Body of pancreas (tissue), 4 donors: ENCODE measurements at regions not wholly inside any gene's neighbourhood (a gene's known extent, or its start where the extent isn't known, plus 50 kb on each side); places are given as distances from the start of the nearest gene placed in this dataset.

Source experiments
- ATAC-seq: fragments of 150-250 bp; one replicate; pipeline ENCODE4 v1.9.1; 2016
- DNase-seq, 4 donors: peaks; one replicate each; pipeline ENCODE4 v3.0.0-alpha.2; 2019
- H3K27ac ChIP-seq, 4 donors: fragments of 200-600 bp; sonication (generic); 1 replicate in 3 of 4; 2 replicates in 1 of 4; pipeline versions ENCODE4 v1.5.1 to v1.6.1; 2016 to 2019; ENCODE audit warnings: mild to moderate bottlenecking in 1 of 4, mixed read lengths in 1 of 4, moderate library complexity in 1 of 4
- H3K27me3 ChIP-seq, 2 donors: fragments of 200-600 bp; sonication (generic); one replicate each; pipeline ENCODE4 v1.6.0; 2016; ENCODE audit warnings: mild to moderate bottlenecking in 1 of 2
- H3K36me3 ChIP-seq, 2 donors: fragments of 200-600 bp; sonication (generic); replicated peaks in 1 of 2; 2 replicates each; pipeline ENCODE4 v1.5.1; 2016; ENCODE audit warnings: low read depth in 2 of 2; ENCODE audit not compliant: insufficient read depth in 1 of 2
- H3K4me1 ChIP-seq: fragments of 200-600 bp; sonication (generic); one replicate; pipeline ENCODE4 v1.6.0; 2016
- H3K4me3 ChIP-seq, 2 donors: fragments of 200-600 bp; sonication (generic); 1 replicate in 1 of 2; 2 replicates in 1 of 2; pipeline ENCODE4 v1.5.1; 2016 to 2019
- H3K9me3 ChIP-seq, 3 donors: fragments of 200-600 bp; sonication (generic); 1 replicate in 2 of 3; 2 replicates in 1 of 3; pipeline ENCODE4 v1.5.1; 2016
- CTCF ChIP-seq, 7 experiments: fragments of 450-650 bp in 4 of 7; fragments of 200-600 bp in 3 of 7; sonication (generic) in 3 of 7; IDR thresholded peaks; one replicate each; pipeline ENCODE4 v1.5.1; 2016 to 2019; ENCODE audit warnings: antibody characterized with exemption in 7 of 7
- POLR2A ChIP-seq, 3 donors: fragments of 450-650 bp; IDR thresholded peaks; one replicate each; pipeline ENCODE4 v1.6.1; 2016; ENCODE audit warnings: antibody characterized with exemption in 3 of 3, mild to moderate bottlenecking in 2 of 3
- WGBS, 2 donors: methylation state at CpG; one replicate each; pipeline ENCODE4 v1.1.5; 2017; 5-methylcytosine and 5-hydroxymethylcytosine counted together
- intact Hi-C: fragments of 100-400 bp; cut with DNase I; formaldehyde crosslinking; loops from one replicate; pipeline ENCODE4 v1.15.1; 2023

- H3K4me3 ChIP-seq: no peak overlapping the region
- intact Hi-C loops: no loop called here
- H3K27ac ChIP-seq: no peak overlapping the region
- H3K9me3 ChIP-seq: no peaks in the 10 kb centered on the region
- ATAC-seq (no peak), DNase-seq (no peak)
- peaks cover 20% of the 10 kb centered on the region for H3K4me1 ChIP-seq
- no peaks in the 10 kb centered on the region for H3K36me3 ChIP-seq
- 85 to 88% methylated on average over 10 of the region's 10 CpGs for WGBS, 2 donors
- no peak for TF ChIP-seq POLR2A (IDR thresholded peaks at IDR 0.05)
- TF ChIP-seq CTCF (IDR thresholded peaks at IDR 0.05): no peak
- H3K27me3 ChIP-seq: no peaks in the 10 kb centered on the region
Measured at GRCh38 chr20:19913927-19914614, 103.1 kb upstream of the NAA20 start.

- intact Hi-C loops: no loop called here
- H3K36me3 ChIP-seq: no peaks in the 10 kb centered on the region
- peak overlapping the region in 1 of 4 donors; percentile 55 for H3K27ac ChIP-seq
- no peaks in the 10 kb centered on the region for H3K27me3 ChIP-seq
- no peaks in the 10 kb centered on the region for H3K9me3 ChIP-seq
- H3K4me3 ChIP-seq: no peak overlapping the region
- DNase-seq: peak in 1 of 4 donors; percentile 49
- TF ChIP-seq POLR2A (IDR thresholded peaks at IDR 0.05) (peak in 1 of 3 donors; percentile 21), CTCF (IDR thresholded peaks at IDR 0.05) (no peak)
- WGBS, 2 donors: 71 to 74% methylated on average over 5 to 6 of the region's 6 CpGs
- peaks cover 20% of the 10 kb centered on the region for H3K4me1 ChIP-seq
- no peak for ATAC-seq
Measured at GRCh38 chr20:19915111-19915798, 101.9 kb upstream of the NAA20 start.

- intact Hi-C loops: no loop called here
- Histone ChIP-seq H3K36me3 (no peaks in the 10 kb centered on the region), H3K4me1 (peaks cover 14% of the 10 kb centered on the region), H3K27ac (peak overlapping the region in 1 of 4 donors; percentile 53), H3K9me3 (no peaks in the 10 kb centered on the region), H3K4me3 (no peak overlapping the region), H3K27me3 (no peaks in the 10 kb centered on the region)
- TF ChIP-seq POLR2A (IDR thresholded peaks at IDR 0.05): no peak
- no peak for TF ChIP-seq CTCF (IDR thresholded peaks at IDR 0.05)
- WGBS, 2 donors: 60 to 69% methylated on average over 12 of the region's 12 CpGs
- DNase-seq (peak in 2 of 4 donors; percentile 39 to 53), ATAC-seq (no peak)
Measured at GRCh38 chr20:19916531-19917485, 100.4 kb upstream of the NAA20 start.

- Histone ChIP-seq H3K9me3 (no peaks in the 10 kb centered on the region), H3K4me1 (peaks cover 14% of the 10 kb centered on the region), H3K27ac (peak overlapping the region in 1 of 4 donors; percentile 2), H3K27me3 (no peaks in the 10 kb centered on the region), H3K4me3 (no peak overlapping the region), H3K36me3 (no peaks in the 10 kb centered on the region)
- no peak for TF ChIP-seq POLR2A (IDR thresholded peaks at IDR 0.05)
- TF ChIP-seq CTCF (IDR thresholded peaks at IDR 0.05): no peak
- intact Hi-C loops: no loop called here
- 87% methylated on average over 5 of the region's 5 CpGs; no CpG with 5 or more reads in 1 of the 2 donors for WGBS, 2 donors
- ATAC-seq (no peak), DNase-seq (no peak)
Measured at GRCh38 chr20:19918965-19919329, 98.2 kb upstream of the NAA20 start.
